ENCODE measurements at regions not wholly inside any gene's neighbourhood (a gene's known extent, or its start where the extent isn't known, plus 50 kb on each side); places are given as distances from the start of the nearest gene placed in this dataset.
"Not testable (repeated sequence)": the region's sequence is repeated elsewhere in the genome, so short reads cannot be mapped to it uniquely, and the experiment has no call there.

- in situ Hi-C loops (cut with HindIII; ENCODE audit: low pct_ligation_motif_present, low pct_unique_long_range_greater_than_20kb, low sequenced_read_pairs) = no loop called here
- peak; percentile 26 for DNase-seq
Observed at GRCh38 chr13:89465366-89465765, 1794.2 kb downstream of the SLITRK5 start.

GRCh38 chr13:89468081-89468480 is 1796.9 kb downstream of the SLITRK5 start:
- in situ Hi-C loops (cut with HindIII; ENCODE audit: low pct_ligation_motif_present, low pct_unique_long_range_greater_than_20kb, low sequenced_read_pairs) = no loop called here

GRCh38 chr13:89470901-89471300 is 1799.7 kb downstream of the SLITRK5 start:
- DNase-seq = no peak
- in situ Hi-C loops (cut with HindIII; ENCODE audit: low pct_ligation_motif_present, low pct_unique_long_range_greater_than_20kb, low sequenced_read_pairs) = no loop called here

More at GRCh38 chr13:89468081-89468480, 1796.9 kb downstream of the SLITRK5 start:
- DNase-seq = no peak

- DNase-seq = no peak
- in situ Hi-C loops (cut with HindIII; ENCODE audit: low pct_ligation_motif_present, low pct_unique_long_range_greater_than_20kb, low sequenced_read_pairs) = no loop called here
Observed at GRCh38 chr13:89474432-89474831, 1803.3 kb downstream of the SLITRK5 start.

- in situ Hi-C loops (cut with HindIII; ENCODE audit: low pct_ligation_motif_present, low pct_unique_long_range_greater_than_20kb, low sequenced_read_pairs) = no loop called here
- no peak for DNase-seq
Observed at GRCh38 chr13:89486065-89486464, 1814.9 kb downstream of the SLITRK5 start.

GRCh38 chr13:89486709-89487108 is 1815.5 kb downstream of the SLITRK5 start:
- in situ Hi-C loops (cut with HindIII; ENCODE audit: low pct_ligation_motif_present, low pct_unique_long_range_greater_than_20kb, low sequenced_read_pairs) = no loop called here
- no peak for DNase-seq

- no peak for DNase-seq
- in situ Hi-C loops (cut with HindIII; ENCODE audit: low pct_ligation_motif_present, low pct_unique_long_range_greater_than_20kb, low sequenced_read_pairs) = no loop called here
Observed at GRCh38 chr13:89490661-89491060, 1819.5 kb downstream of the SLITRK5 start.

- in situ Hi-C loops (cut with HindIII; ENCODE audit: low pct_ligation_motif_present, low pct_unique_long_range_greater_than_20kb, low sequenced_read_pairs) = no loop called here
- DNase-seq = no peak
Observed at GRCh38 chr13:89496478-89496877, 1825.3 kb downstream of the SLITRK5 start.

- in situ Hi-C loops (cut with HindIII; ENCODE audit: low pct_ligation_motif_present, low pct_unique_long_range_greater_than_20kb, low sequenced_read_pairs) = no loop called here
- no peak for DNase-seq
Observed at GRCh38 chr13:89497658-89498057, 1826.5 kb downstream of the SLITRK5 start.

GRCh38 chr13:89502286-89502685 is 1831.1 kb downstream of the SLITRK5 start:
- in situ Hi-C loops (cut with HindIII; ENCODE audit: low pct_ligation_motif_present, low pct_unique_long_range_greater_than_20kb, low sequenced_read_pairs) = no loop called here
- no peak for DNase-seq

GRCh38 chr13:89514534-89515312 is 1832.8 kb upstream of the MIR17HG start:
- in situ Hi-C loops (cut with HindIII; ENCODE audit: low pct_ligation_motif_present, low pct_unique_long_range_greater_than_20kb, low sequenced_read_pairs) = no loop called here
- DNase-seq = peak; percentile 92

- no peak for DNase-seq
- in situ Hi-C loops (cut with HindIII; ENCODE audit: low pct_ligation_motif_present, low pct_unique_long_range_greater_than_20kb, low sequenced_read_pairs) = no loop called here
Observed at GRCh38 chr13:89515948-89516347, 1831.5 kb upstream of the MIR17HG start.

GRCh38 chr13:89518289-89519077 is 1829.0 kb upstream of the MIR17HG start:
- in situ Hi-C loops (cut with HindIII; ENCODE audit: low pct_ligation_motif_present, low pct_unique_long_range_greater_than_20kb, low sequenced_read_pairs) = no loop called here

GRCh38 chr13:89520468-89520867 is 1827.0 kb upstream of the MIR17HG start:
- DNase-seq = no peak
- in situ Hi-C loops (cut with HindIII; ENCODE audit: low pct_ligation_motif_present, low pct_unique_long_range_greater_than_20kb, low sequenced_read_pairs) = no loop called here

More at GRCh38 chr13:89518289-89519077, 1829.0 kb upstream of the MIR17HG start:
- no peak for DNase-seq

GRCh38 chr13:89521672-89522071 is 1825.8 kb upstream of the MIR17HG start:
- not testable (repeated sequence) for DNase-seq

GRCh38 chr13:89541091-89542030 is 1806.1 kb upstream of the MIR17HG start:
- no peak for DNase-seq
- in situ Hi-C loops (cut with HindIII; ENCODE audit: low pct_ligation_motif_present, low pct_unique_long_range_greater_than_20kb, low sequenced_read_pairs) = no loop called here

More at GRCh38 chr13:89521672-89522071, 1825.8 kb upstream of the MIR17HG start:
- in situ Hi-C loops (cut with HindIII; ENCODE audit: low pct_ligation_motif_present, low pct_unique_long_range_greater_than_20kb, low sequenced_read_pairs) = not testable (repeated sequence)

GRCh38 chr13:89550938-89551337 is 1796.5 kb upstream of the MIR17HG start:
- peak; percentile 6 for DNase-seq
- in situ Hi-C loops (cut with HindIII; ENCODE audit: low pct_ligation_motif_present, low pct_unique_long_range_greater_than_20kb, low sequenced_read_pairs) = no loop called here

- no peak for DNase-seq
- in situ Hi-C loops (cut with HindIII; ENCODE audit: low pct_ligation_motif_present, low pct_unique_long_range_greater_than_20kb, low sequenced_read_pairs) = no loop called here
Observed at GRCh38 chr13:89554801-89555200, 1792.7 kb upstream of the MIR17HG start.
